ENCODE measurements at regions not wholly inside any gene's neighbourhood (a gene's known extent, or its start where the extent isn't known, plus 50 kb on each side); places are given as distances from the start of the nearest gene placed in this dataset.

DNA sequence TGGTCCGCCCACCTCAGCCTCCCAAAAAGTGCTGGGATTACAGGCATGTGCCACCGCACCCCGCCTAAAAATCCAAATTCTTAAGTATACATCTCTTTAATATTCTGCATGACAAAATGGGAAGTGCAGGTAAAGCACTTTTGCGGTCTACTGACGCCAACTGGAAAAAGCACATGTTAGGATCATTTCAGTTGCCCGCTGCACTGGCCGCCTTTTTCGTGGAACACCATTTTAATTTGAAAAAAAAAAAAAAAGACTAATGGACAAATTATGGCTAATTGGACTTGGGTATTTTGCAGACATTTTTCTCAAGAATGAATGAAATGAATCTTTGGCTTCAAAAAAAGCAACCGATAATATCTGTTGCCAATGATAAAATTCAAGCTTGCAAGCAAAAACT is 129.3 kb upstream of the GPC1 start:
- TF ChIP-seq, protein P1, sequence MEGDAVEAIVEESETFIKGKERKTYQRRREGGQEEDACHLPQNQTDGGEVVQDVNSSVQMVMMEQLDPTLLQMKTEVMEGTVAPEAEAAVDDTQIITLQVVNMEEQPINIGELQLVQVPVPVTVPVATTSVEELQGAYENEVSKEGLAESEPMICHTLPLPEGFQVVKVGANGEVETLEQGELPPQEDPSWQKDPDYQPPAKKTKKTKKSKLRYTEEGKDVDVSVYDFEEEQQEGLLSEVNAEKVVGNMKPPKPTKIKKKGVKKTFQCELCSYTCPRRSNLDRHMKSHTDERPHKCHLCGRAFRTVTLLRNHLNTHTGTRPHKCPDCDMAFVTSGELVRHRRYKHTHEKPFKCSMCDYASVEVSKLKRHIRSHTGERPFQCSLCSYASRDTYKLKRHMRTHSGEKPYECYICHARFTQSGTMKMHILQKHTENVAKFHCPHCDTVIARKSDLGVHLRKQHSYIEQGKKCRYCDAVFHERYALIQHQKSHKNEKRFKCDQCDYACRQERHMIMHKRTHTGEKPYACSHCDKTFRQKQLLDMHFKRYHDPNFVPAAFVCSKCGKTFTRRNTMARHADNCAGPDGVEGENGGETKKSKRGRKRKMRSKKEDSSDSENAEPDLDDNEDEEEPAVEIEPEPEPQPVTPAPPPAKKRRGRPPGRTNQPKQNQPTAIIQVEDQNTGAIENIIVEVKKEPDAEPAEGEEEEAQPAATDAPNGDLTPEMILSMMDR (conservative IDR thresholded peaks at IDR 0.05; ENCODE audit: low read depth, low read length): no peak
- TF ChIP-seq EZH2 (IDR thresholded peaks at IDR 0.05; ENCODE audit: low read length, unreplicated experiment) (no peak), EZH2phosphoT487 (IDR thresholded peaks at IDR 0.05; ENCODE audit: borderline replicate concordance, low read length) (no peak)
